OCI-LY7 (cell line): ENCODE measurements at regions not wholly inside any gene's neighbourhood (a gene's known extent, or its start where the extent isn't known, plus 50 kb on each side); places are given as distances from the start of the nearest gene placed in this dataset.

Source experiments
- BruUV-seq: library from RNA; stranded (reverse); fragments of 400-500 nt; replicated peaks from 2 replicates; lab custom pipeline; 2021; lab: Mats Ljungman, UMichigan
- CTCF ChIA-PET: fragments of 300-600 bp; sonication (Branson Sonifier 250); formaldehyde crosslinking; loops from one replicate; lab custom pipeline; 2022; ENCODE audit warnings: antibody characterized with exemption; ENCODE audit not compliant: unreplicated experiment; lab: Charles Lee
- POLR2A ChIA-PET: fragments of 300-600 bp; sonication (Branson Sonifier 250); formaldehyde crosslinking; loops from one replicate; lab custom pipeline; 2022; ENCODE audit warnings: antibody characterized with exemption; lab: Charles Lee
- DNase-seq: peaks from one replicate; pipeline ENCODE4 v3.0.0-alpha.2; 2015; ENCODE audit warnings: low spot score
- H2AFZ ChIP-seq: fragments of 200-600 bp; sonication (generic), shearing (Covaris generic); 2 replicates; pipeline ENCODE4 v1.6.1; 2014; ENCODE audit warnings: mild to moderate bottlenecking, antibody characterized with exemption, low read length, moderate library complexity
- H3K27ac ChIP-seq: fragments of 200-600 bp; sonication (generic); 2 replicates; pipeline ENCODE4 v1.5.1; 2014; ENCODE audit warnings: mixed run types, low read depth, mild to moderate bottlenecking, moderate library complexity, low read length, inconsistent platforms; ENCODE audit not compliant: poor library complexity, severe bottlenecking
- H3K36me3 ChIP-seq: fragments of 200-600 bp; sonication (generic); 2 replicates; pipeline ENCODE4 v1.6.1; 2014; ENCODE audit warnings: mild to moderate bottlenecking, antibody characterized with exemption, low read length, moderate library complexity, mixed read lengths; ENCODE audit not compliant: insufficient read depth
- H3K4me1 ChIP-seq: fragments of 200-600 bp; sonication (generic); 2 replicates; pipeline ENCODE4 v1.5.1; 2014; ENCODE audit warnings: mild to moderate bottlenecking, low read length; ENCODE audit not compliant: insufficient read depth, poor library complexity, severe bottlenecking
- H3K4me2 ChIP-seq: fragments of 200-600 bp; sonication (generic); 2 replicates; pipeline ENCODE4 v1.6.1; 2014; ENCODE audit warnings: mild to moderate bottlenecking, low read length
- H3K4me3 ChIP-seq: fragments of 200-600 bp; sonication (generic); 2 replicates; pipeline ENCODE4 v1.5.1; 2014; ENCODE audit warnings: mild to moderate bottlenecking, low read depth, low read length; ENCODE audit not compliant: poor library complexity, severe bottlenecking
- H3K79me2 ChIP-seq: fragments of 200-600 bp; sonication (generic); 2 replicates; pipeline ENCODE4 v1.6.1; 2016; ENCODE audit warnings: low read depth, mild to moderate bottlenecking, low read length, moderate library complexity, mixed read lengths; ENCODE audit not compliant: insufficient read depth
- H3K9me2 ChIP-seq: fragments of 200-600 bp; sonication (generic); 2 replicates; pipeline ENCODE4 v1.6.1; 2016; ENCODE audit warnings: mild to moderate bottlenecking, low read length, mixed read lengths; ENCODE audit not compliant: insufficient read depth
- H3K9me3 ChIP-seq: fragments of 200-600 bp; sonication (generic); 2 replicates; pipeline ENCODE4 v1.6.1; 2014; ENCODE audit warnings: mild to moderate bottlenecking, mixed run types, low read length, mixed read lengths
- H4K20me1 ChIP-seq: fragments of 200-600 bp; sonication (generic); 2 replicates; pipeline ENCODE4 v1.6.1; 2014; ENCODE audit warnings: mild to moderate bottlenecking, antibody characterized with exemption, low read length, moderate library complexity, mixed read lengths; ENCODE audit not compliant: insufficient read depth
- EZH2phosphoT487 ChIP-seq: fragments of 200-600 bp; sonication (generic); IDR thresholded peaks from 2 replicates; pipeline ENCODE4 v1.6.1; 2018; ENCODE audit warnings: low read depth, borderline replicate concordance, mild to moderate bottlenecking, mixed run types, antibody characterized with exemption, low read length, moderate library complexity, mixed read lengths
- intact Hi-C: fragments of 100-400 bp; cut with micrococcal nuclease; formaldehyde crosslinking; loops from one replicate; pipeline ENCODE4 v1.10.0; 2022; ENCODE audit not compliant: unreplicated experiment
- TF ChIP-seq, protein P1 (sequence below): fragments of 200-600 bp; sonication (generic); conservative IDR thresholded peaks from 2 replicates; pipeline ENCODE4 v1.5.1; 2014; ENCODE audit warnings: mild to moderate bottlenecking, antibody characterized with exemption, low read length, moderate library complexity, mixed read lengths

DNA sequence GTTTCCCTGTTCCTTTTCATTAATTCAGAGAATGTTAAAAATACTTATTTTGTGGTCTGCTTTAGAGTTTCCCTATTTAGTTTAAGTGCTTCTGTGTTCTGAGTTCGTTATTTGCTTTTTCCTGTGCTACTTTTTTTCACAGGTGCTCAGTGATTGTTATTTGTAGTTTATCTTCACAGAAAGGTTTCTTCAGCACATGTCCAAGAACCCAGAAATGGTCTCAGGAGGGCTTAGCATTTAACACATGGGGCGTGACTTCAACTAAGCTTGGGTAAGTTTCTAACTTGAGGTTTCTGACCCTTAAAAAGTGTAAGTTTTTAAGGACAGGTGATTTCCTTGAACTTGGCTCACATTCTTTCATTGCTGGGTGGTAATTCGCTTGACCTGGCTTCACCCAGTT, 157.3 kb downstream of the AASDHPPT start:
- DNase-seq: no peak
- POLR2A ChIA-PET: no interaction called here
- Histone ChIP-seq H3K9me3 (no peaks in the 10 kb centered on the region), H3K4me1 (no peaks in the 10 kb centered on the region), H3K9me2 (no peaks in the 10 kb centered on the region), H3K4me3 (no peak overlapping the region), H3K27ac (no peak overlapping the region), H4K20me1 (no peaks in the 10 kb centered on the region), H3K79me2 (no peaks in the 10 kb centered on the region), H3K4me2 (no peak overlapping the region), H2AFZ (no peak overlapping the region), H3K36me3 (no peaks in the 10 kb centered on the region)
- no peak for TF ChIP-seq EZH2phosphoT487
- TF ChIP-seq, protein P1, sequence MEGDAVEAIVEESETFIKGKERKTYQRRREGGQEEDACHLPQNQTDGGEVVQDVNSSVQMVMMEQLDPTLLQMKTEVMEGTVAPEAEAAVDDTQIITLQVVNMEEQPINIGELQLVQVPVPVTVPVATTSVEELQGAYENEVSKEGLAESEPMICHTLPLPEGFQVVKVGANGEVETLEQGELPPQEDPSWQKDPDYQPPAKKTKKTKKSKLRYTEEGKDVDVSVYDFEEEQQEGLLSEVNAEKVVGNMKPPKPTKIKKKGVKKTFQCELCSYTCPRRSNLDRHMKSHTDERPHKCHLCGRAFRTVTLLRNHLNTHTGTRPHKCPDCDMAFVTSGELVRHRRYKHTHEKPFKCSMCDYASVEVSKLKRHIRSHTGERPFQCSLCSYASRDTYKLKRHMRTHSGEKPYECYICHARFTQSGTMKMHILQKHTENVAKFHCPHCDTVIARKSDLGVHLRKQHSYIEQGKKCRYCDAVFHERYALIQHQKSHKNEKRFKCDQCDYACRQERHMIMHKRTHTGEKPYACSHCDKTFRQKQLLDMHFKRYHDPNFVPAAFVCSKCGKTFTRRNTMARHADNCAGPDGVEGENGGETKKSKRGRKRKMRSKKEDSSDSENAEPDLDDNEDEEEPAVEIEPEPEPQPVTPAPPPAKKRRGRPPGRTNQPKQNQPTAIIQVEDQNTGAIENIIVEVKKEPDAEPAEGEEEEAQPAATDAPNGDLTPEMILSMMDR: no peak
- CTCF ChIA-PET: no interaction called here
- BruUV-seq: no TSS peak
- intact Hi-C loops: no loop called here

DNA sequence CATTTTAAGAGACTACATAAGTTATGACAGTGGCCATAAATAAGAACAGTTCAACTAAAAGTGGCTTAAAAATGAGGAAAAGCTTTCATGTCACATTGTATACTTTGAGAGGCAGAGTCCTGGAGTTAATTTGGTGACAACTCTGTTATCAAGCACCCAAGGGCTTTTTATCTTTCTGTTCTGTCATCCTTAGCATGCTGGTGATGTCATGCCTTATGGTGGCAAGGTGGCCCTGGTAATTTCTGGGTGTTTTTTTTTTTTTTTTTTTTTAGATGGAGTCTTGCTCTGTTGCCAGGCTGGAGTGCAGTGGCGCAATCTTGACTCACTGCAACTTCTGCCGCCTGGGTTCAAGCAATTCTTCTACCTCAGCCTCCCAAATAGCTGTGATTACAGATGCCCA, 158.8 kb downstream of the AASDHPPT start:
- Histone ChIP-seq H3K4me3 (no peak overlapping the region), H3K9me3 (no peaks in the 10 kb centered on the region), H2AFZ (no peak overlapping the region), H4K20me1 (no peaks in the 10 kb centered on the region), H3K9me2 (no peaks in the 10 kb centered on the region), H3K27ac (no peak overlapping the region), H3K79me2 (no peaks in the 10 kb centered on the region), H3K4me1 (no peaks in the 10 kb centered on the region), H3K4me2 (no peak overlapping the region), H3K36me3 (no peaks in the 10 kb centered on the region)
- CTCF ChIA-PET: no interaction called here
- DNase-seq: no peak
- intact Hi-C loops: no loop called here
- POLR2A ChIA-PET: interaction anchor here (0.7 kb wide), 3 partner anchors 174 to 1411 kb away, joined by 4 to 5 read pairs (median 4); no protein-coding TSS in a partner anchor
- no TSS peak for BruUV-seq
- TF ChIP-seq, protein P1: no peak
- TF ChIP-seq EZH2phosphoT487: no peak

DNA sequence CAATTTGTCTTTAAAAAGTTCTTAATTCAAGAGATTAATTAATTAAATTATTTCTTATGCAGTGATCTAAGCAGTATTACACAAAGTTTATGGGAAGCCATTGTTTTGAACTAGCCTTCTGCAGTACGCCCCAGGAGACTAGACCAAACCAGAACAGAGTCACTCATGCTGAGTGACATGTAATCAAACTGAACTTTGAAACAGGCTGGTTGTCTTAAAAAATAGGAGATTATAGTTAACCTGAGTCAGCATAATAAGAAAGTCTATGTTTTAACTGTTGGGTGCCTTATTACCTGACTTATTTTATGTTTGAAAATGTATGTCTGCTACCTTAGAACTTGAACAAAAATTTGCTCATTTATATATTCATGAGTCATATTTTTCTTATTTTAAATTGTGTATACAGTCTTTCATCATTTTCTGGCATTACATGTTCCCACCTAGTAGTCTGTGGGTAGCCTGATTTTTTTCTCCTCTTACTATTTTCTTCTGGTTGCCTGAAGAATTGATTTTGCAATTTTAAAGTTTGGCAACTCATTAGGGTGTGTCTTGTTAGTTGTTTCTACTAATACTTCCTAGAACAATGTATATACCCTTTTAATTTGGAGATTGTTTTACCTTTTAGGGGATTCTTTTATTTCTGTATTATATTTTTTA, 161.4 kb downstream of the AASDHPPT start:
- Histone ChIP-seq H2AFZ (no peak overlapping the region), H3K4me3 (no peak overlapping the region), H3K36me3 (no peaks in the 10 kb centered on the region), H3K9me2 (no peaks in the 10 kb centered on the region), H3K4me1 (no peaks in the 10 kb centered on the region), H3K4me2 (no peak overlapping the region), H4K20me1 (no peaks in the 10 kb centered on the region), H3K9me3 (no peaks in the 10 kb centered on the region), H3K79me2 (no peaks in the 10 kb centered on the region), H3K27ac (no peak overlapping the region)
- DNase-seq: no peak
- ChIA-PET CTCF (no interaction called here), POLR2A (no interaction called here)
- BruUV-seq: no TSS peak
- intact Hi-C loops: no loop called here
- TF ChIP-seq, protein P1: no peak
- no peak for TF ChIP-seq EZH2phosphoT487
